ENCODE measurements at regions not wholly inside any gene's neighbourhood (a gene's known extent, or its start where the extent isn't known, plus 50 kb on each side); places are given as distances from the start of the nearest gene placed in this dataset.

DNA sequence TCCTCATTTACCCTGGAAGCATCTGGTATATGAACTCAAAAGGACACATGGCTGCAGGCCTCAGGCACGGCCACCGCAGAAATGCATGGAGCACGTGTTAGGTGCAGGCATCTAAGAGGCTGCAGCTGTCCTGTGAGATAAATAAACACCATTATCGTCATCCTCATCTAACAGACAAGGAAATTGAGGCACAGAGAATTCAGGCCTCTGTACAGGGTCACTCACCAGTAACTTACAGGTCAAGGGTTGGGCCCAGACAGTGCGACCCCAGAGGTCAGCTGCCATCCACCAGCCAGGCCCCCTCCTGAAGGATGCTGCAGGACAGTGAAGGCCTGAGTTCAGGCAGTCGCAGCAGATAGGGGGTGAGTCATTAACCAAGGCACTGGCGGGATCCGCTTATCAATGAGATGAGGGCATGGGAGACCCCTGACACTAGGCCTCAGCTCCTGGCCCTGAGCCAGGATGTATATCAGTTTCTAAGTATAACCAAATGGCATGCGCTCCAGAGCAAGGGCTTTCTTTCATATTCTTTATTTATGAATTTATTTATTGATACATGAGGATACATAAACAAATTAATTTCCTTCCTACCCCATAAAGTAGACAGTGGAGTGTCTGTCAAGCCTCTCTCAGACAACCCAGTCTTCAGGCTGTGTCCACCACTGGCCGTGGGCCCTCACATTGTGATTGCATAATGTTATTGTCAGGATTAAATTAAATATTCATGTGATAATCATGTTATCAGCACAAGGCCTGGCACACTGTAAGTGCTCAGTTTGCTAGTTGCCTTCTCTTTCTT, 316.9 kb downstream of the QKI start:
- Histone ChIP-seq H3K27ac (no peak overlapping the region), H3K4me3 (no peak overlapping the region), H3K4me1 (no peaks in the 10 kb centered on the region), H3K36me3 (no peaks in the 10 kb centered on the region), H3K9me3 (no peaks in the 10 kb centered on the region), H3K27me3 (no peaks in the 10 kb centered on the region)
- DNase-seq, result no peak
- ATAC-seq, result peak; percentile 28
- intact Hi-C loops (cut with DNase I), result no loop called here
- TF ChIP-seq CTCF (IDR thresholded peaks at IDR 0.05), result no peak

DNA sequence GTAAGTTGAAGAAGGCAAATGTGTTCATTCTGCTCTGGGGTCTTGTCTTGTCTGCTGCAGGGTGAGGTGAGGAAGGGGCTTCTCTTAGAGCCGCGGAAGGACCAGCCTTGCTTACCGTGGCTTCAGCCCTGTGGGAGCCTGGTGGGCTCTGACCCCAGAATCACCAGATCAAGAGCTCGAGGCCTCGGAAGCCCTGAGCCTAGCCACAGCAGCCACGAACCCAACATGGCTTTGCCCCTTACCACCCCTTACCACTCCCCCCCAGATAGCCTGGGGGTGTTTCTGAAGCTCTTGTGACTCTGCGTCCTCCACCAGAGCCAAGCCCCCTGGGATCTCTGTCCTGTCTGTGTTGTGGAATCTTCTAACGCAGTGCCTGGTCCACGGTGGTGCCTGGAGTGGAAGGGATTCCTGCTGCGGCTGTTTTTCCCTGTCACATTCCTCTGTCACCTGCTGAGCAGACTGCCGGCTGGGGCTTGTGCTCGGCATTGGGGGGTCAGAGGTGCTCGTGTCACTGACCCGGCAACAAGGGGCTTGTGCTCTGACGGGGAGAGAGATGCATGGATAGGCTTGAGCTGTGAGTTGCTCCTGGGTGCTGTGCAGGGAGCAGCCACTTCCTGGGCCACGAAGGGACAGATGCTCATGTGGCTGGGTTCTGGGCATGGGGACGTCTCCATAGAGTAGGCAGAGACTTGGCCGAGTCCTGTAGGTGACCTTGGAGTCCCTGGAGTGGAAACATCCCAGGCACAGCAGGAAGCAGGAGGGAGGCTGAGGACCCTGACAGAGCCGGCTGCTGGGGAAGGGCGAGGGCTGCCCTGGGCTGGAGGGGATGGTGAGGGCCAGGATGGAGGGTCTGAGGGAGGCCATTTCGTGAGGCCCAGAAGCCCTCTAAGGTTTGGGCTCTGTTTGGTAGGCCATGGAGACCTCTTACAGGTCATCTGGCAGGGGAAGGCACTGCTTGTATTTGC, 316.0 kb downstream of the QKI start:
- Histone ChIP-seq H3K9me3 (no peaks in the 10 kb centered on the region), H3K27me3 (no peaks in the 10 kb centered on the region), H3K4me3 (no peak overlapping the region), H3K4me1 (no peaks in the 10 kb centered on the region), H3K27ac (no peak overlapping the region), H3K36me3 (no peaks in the 10 kb centered on the region)
- ATAC-seq (peak; percentile 8), DNase-seq (no peak)
- TF ChIP-seq CTCF (IDR thresholded peaks at IDR 0.05), result no peak
- intact Hi-C loops (cut with DNase I), result no loop called here

- no peak for TF ChIP-seq CTCF (IDR thresholded peaks at IDR 0.05)
- Histone ChIP-seq H3K4me3 (no peak overlapping the region), H3K9me3 (no peaks in the 10 kb centered on the region), H3K27me3 (no peaks in the 10 kb centered on the region), H3K27ac (no peak overlapping the region), H3K4me1 (no peaks in the 10 kb centered on the region), H3K36me3 (no peaks in the 10 kb centered on the region)
- DNase-seq (no peak), ATAC-seq (no peak)
- intact Hi-C loops (cut with DNase I), result no loop called here
These were observed 314.8 kb downstream of the QKI start for GRCh38 chr6:163729127-163729872.

DNA sequence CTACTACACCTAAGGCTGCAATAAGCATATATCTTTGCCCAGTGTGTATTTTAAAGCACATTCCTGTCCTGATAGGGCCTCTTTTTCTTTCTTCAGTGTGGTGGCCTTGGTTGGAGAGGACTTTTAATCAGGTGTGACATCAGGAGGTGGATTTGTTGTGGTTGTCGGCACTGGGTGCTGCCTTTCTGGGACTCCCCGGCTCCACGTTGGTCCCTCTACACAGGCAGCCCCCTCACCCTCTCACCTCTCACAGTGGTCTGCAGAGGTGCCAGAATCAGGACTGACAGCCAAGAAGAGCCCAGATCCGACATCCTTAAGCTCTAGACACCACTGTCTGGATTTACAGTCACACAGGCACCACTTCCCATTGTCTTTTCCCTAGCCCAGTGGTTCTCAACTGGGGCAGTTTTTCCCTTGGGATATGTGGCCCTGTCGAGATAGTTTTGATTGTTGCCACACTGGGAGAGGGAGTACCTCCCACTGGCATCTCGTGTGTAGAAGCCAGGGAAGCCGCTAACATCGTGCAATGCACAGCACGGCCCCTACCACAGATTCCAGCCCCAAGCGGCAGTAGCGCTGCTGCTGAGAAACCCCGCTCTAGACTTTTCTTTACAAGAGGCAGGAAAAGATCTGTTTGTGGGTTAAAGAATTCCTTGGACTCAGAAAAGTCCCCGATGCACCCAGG, 314.1 kb downstream of the QKI start:
- no peak for ATAC-seq
- DNase-seq, result peak; percentile 34
- Histone ChIP-seq H3K4me1 (no peaks in the 10 kb centered on the region), H3K36me3 (no peaks in the 10 kb centered on the region), H3K9me3 (no peaks in the 10 kb centered on the region), H3K27ac (no peak overlapping the region), H3K4me3 (no peak overlapping the region), H3K27me3 (no peaks in the 10 kb centered on the region)
- intact Hi-C loops (cut with DNase I), result no loop called here
- no peak for TF ChIP-seq CTCF (IDR thresholded peaks at IDR 0.05)
